ENCODE measurements at regions not wholly inside any gene's neighbourhood (a gene's known extent, or its start where the extent isn't known, plus 50 kb on each side); places are given as distances from the start of the nearest gene placed in this dataset.

GRCh38 chrX:106397788-106398538 is 213.8 kb upstream of the RADX start:
- TF ChIP-seq HES4 (CRISPR knock-in tag; IDR thresholded peaks at IDR 0.05; ENCODE audit: borderline replicate concordance) (no peak), MAFF (IDR thresholded peaks at IDR 0.05; ENCODE audit: low read depth, low read length) (peak; percentile 62), MAFK (conservative IDR thresholded peaks at IDR 0.05 in 1 of 2, IDR thresholded peaks at IDR 0.05 in 1 of 2; ENCODE audit: low read length in 2 of 2) (peak; percentile 56 to 81; a peak in 3 of 4 replicates), SALL2 (CRISPR knock-in tag; IDR thresholded peaks at IDR 0.05) (no peak), TCF7L2 (IDR thresholded peaks at IDR 0.05; ENCODE audit: low read depth, low read length) (no peak), SP4 (CRISPR knock-in tag; IDR thresholded peaks at IDR 0.05) (no peak), CTCF (CRISPR knock-in tag; IDR thresholded peaks at IDR 0.05) (peak; percentile 25; the same call in 1 of the 2 replicates), ZNF549 (CRISPR knock-in tag; IDR thresholded peaks at IDR 0.05) (no peak), ZMYM3 (CRISPR knock-in tag; IDR thresholded peaks at IDR 0.05) (no peak), ZNF609 (CRISPR knock-in tag; IDR thresholded peaks at IDR 0.05; ENCODE audit: borderline replicate concordance) (no peak), STAG1 (CRISPR knock-in tag; IDR thresholded peaks at IDR 0.05) (peak; percentile 40)
- Histone ChIP-seq H3K4me3 (replicated peaks in 1 of 3; ENCODE audit: insufficient read depth in 1 of 3, low read depth in 2 of 3, low read length in 3 of 3) (no peak overlapping the region), H3K79me2 (ENCODE audit: insufficient read depth, low read length) (no peaks in the 10 kb centered on the region), H3K9me3 (ENCODE audit: low read length) (no peaks in the 10 kb centered on the region), H3K36me3 (replicated peaks in 1 of 2; ENCODE audit: control insufficient read depth in 1 of 2, insufficient read depth in 2 of 2, low read length in 2 of 2) (no peaks in the 10 kb centered on the region), H3K9ac (ENCODE audit: insufficient read depth, low read depth, low read length) (no peak overlapping the region), H4K20me1 (ENCODE audit: insufficient read depth, low read length) (no peaks in the 10 kb centered on the region), H3K27me3 (ENCODE audit: control insufficient read depth in 1 of 2, insufficient read depth in 2 of 2, low read length in 2 of 2) (no peaks in the 10 kb centered on the region), H3K4me1 (ENCODE audit: insufficient read depth, low read length) (peaks cover 6% of the 10 kb centered on the region; the same call in 1 of the 2 replicates), H3K27ac (ENCODE audit: extremely low read length, insufficient read depth, low read length) (no peak overlapping the region), H2AFZ (ENCODE audit: low read length) (no peak overlapping the region), H3K4me2 (ENCODE audit: low read depth, low read length) (no peak overlapping the region)
- ATAC-seq (no peak), FAIRE-seq (no peak), DNase-seq (ENCODE audit: low spot score) (no peak)
- POLR2A ChIA-PET, result no interaction called here
- intact Hi-C loops (cut with micrococcal nuclease; ENCODE audit: unreplicated experiment) (no loop called here), in situ Hi-C loops (cut with HindIII; ENCODE audit: extremely low pct_ligation_motif_present, low pct_unique_long_range_greater_than_20kb) (loop anchor here (10.0 kb wide), 1 partner anchor 223 kb away; no protein-coding TSS in a partner anchor)
- no TSS peak for BruUV-seq (replicated peaks)
- CTCF ChIA-PET (ENCODE audit: low intra/inter-chr PET ratio, low total read pairs), result interaction anchor here (1.5 kb wide), 1 partner anchor 422 kb away, joined by 4 read pairs; no protein-coding TSS in a partner anchor

All from HepG2 (cell line).